GM10266 (cell line): ENCODE measurements at regions not wholly inside any gene's neighbourhood (a gene's known extent, or its start where the extent isn't known, plus 50 kb on each side); places are given as distances from the start of the nearest gene placed in this dataset.

ENCODE experiments used
- DNase-seq: peaks from one replicate; pipeline ENCODE4 v3.0.0; 2012; ENCODE audit errors: extremely low spot score
- TF ChIP-seq, protein P1 (sequence below): IDR thresholded peaks from 2 replicates; pipeline ENCODE4 v1.5.1; 2012; ENCODE audit warnings: mild to moderate bottlenecking, low read depth; ENCODE audit not compliant: control insufficient read depth, insufficient read depth; ENCODE audit errors: missing control alignments

DNA sequence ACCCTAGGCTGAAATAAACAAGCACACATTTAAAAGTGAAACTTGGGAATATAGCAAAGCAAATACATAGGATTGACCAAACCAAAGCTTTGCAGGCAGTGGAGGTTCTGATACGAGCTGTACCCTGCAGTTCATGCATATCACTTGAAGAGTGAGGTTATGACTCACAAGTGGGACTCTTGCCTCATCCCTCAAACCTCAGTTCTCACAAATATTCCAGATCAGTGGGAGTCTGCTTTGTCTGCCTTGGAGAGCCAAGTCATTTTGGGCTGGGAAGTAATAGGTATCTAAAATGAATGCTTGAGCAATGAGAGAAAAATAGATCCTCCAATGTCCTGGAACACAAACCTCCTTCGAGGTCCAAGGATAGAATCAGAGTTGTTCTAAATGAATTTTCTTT is 116.4 kb downstream of the LRIG3 start:
- TF ChIP-seq, protein P1, sequence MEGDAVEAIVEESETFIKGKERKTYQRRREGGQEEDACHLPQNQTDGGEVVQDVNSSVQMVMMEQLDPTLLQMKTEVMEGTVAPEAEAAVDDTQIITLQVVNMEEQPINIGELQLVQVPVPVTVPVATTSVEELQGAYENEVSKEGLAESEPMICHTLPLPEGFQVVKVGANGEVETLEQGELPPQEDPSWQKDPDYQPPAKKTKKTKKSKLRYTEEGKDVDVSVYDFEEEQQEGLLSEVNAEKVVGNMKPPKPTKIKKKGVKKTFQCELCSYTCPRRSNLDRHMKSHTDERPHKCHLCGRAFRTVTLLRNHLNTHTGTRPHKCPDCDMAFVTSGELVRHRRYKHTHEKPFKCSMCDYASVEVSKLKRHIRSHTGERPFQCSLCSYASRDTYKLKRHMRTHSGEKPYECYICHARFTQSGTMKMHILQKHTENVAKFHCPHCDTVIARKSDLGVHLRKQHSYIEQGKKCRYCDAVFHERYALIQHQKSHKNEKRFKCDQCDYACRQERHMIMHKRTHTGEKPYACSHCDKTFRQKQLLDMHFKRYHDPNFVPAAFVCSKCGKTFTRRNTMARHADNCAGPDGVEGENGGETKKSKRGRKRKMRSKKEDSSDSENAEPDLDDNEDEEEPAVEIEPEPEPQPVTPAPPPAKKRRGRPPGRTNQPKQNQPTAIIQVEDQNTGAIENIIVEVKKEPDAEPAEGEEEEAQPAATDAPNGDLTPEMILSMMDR: no peak
- no peak for DNase-seq

- TF ChIP-seq, protein P1: peak; percentile 15
- peak; percentile 5 for DNase-seq
Measured at GRCh38 chr12:58804749-58805148, 115.6 kb downstream of the LRIG3 start.

DNA sequence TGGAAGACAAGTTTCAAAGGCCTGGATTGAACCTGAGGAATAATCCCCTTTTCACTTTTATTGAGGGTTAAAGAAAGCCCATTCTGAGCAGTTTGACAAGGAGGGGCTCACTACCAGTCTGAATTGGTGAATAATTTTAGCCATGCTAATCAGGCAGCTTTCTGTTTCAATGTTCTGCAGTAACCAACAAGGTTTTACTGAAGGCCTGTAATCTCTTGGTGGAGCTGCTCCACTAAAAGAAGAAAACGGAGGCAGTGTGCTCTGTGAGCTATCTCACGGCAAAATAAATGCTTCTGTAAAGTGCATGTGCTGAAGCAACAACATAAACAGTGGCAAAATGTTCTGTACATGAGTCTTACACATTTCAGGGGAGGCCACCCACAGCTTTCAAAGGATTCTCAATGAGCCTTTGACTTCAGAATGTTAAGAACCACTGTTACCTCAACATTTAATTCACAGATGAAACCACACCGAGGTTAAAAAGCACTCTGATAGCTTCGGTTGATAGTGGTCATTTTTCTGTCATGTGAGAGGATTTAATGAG is 111.2 kb downstream of the LRIG3 start:
- TF ChIP-seq, protein P1: no peak
- DNase-seq: no peak

GRCh38 chr12:58811346-58811745 is 109.0 kb downstream of the LRIG3 start:
- TF ChIP-seq, protein P1: no peak
- DNase-seq: no peak

DNA sequence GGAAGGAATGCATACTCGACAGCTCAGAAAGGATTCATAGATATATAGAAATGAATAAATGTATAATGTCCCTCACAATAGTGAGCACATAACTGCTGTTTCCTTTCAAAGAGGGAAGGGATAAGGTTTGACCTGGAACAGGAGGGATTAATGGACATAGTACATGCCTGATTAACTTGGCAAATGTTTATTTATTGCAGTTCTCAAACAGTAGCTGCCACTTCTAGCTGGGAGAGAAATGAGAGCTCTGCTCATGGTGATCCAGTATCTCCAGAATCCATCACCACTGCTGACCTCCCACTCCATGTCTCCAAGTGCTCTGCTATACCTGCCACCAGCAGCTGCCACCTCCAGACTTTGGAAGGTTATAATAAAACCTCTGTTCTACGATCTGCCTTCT is 108.1 kb downstream of the LRIG3 start:
- DNase-seq: no peak
- TF ChIP-seq, protein P1: no peak

DNA sequence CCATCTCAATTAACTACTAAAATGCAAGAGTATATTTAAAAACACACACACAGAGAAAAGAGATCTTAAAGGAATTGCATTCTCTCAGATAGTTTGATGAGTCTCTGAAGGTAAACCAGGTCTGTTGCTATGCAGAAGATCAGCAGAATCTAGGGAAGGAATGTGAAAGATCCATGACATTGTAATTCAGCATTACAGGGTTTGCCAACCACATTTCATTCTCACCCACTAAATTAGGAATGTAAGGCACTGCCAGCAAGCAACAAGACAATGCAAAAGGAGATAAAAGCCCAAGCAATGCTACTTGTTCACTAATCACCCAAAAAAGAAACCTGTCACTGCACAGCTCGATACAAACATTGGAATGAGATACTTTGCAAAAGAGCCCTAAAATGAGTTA is 106.3 kb downstream of the LRIG3 start:
- DNase-seq: no peak
- TF ChIP-seq, protein P1: no peak

GRCh38 chr12:58815235-58815634 is 105.1 kb downstream of the LRIG3 start:
- DNase-seq: no peak
- TF ChIP-seq, protein P1: no peak
